GM23338 (cell line): ENCODE measurements at regions not wholly inside any gene's neighbourhood (a gene's known extent, or its start where the extent isn't known, plus 50 kb on each side); places are given as distances from the start of the nearest gene placed in this dataset.
"Not testable (repeated sequence)": the region's sequence is repeated elsewhere in the genome, so short reads cannot be mapped to it uniquely, and the experiment has no call there.

Experiments
- ATAC-seq: fragments of 200-7000 bp; cut with Tn5 transposase; 3 replicates; pipeline ENCODE4 v1.9.1; 2020
- DNase-seq: peaks from one replicate; pipeline ENCODE4 v3.0.0-alpha.2; 2015; ENCODE audit warnings: low spot score
- H2AFZ ChIP-seq: fragments of 200-600 bp; sonication (generic); 2 replicates; pipeline ENCODE4 v1.8.0; 2016; ENCODE audit warnings: antibody characterized with exemption, mild to moderate bottlenecking, moderate library complexity
- H3F3A ChIP-seq: fragments of 200-600 bp; sonication (generic); replicated peaks from 2 replicates; pipeline ENCODE4 v1.8.0; 2017; ENCODE audit warnings: antibody characterized with exemption, mixed run types, low read depth
- H3K27ac ChIP-seq: fragments of 200-600 bp; sonication (generic); 2 replicates; pipeline ENCODE4 v1.6.1; 2016; ENCODE audit warnings: low read depth
- H3K27me3 ChIP-seq: fragments of 200-600 bp; sonication (generic); 2 replicates; pipeline ENCODE4 v1.8.0; 2016; ENCODE audit warnings: mild to moderate bottlenecking, mixed run types, moderate library complexity; ENCODE audit not compliant: insufficient read depth
- H3K36me3 ChIP-seq: fragments of 200-600 bp; sonication (generic); 2 replicates; pipeline ENCODE4 v1.8.0; 2016; ENCODE audit warnings: mild to moderate bottlenecking; ENCODE audit not compliant: insufficient read depth
- H3K4me1 ChIP-seq: fragments of 200-600 bp; sonication (generic); 2 replicates; pipeline ENCODE4 v1.8.0; 2016; ENCODE audit warnings: mild to moderate bottlenecking, moderate library complexity; ENCODE audit not compliant: insufficient read depth
- H3K4me2 ChIP-seq: fragments of 200-600 bp; sonication (generic); 2 replicates; pipeline ENCODE4 v1.7.1; 2017; ENCODE audit warnings: mixed run types
- H3K4me3 ChIP-seq: fragments of 200-600 bp; sonication (generic); 2 replicates; pipeline ENCODE4 v1.6.1; 2016; ENCODE audit warnings: mixed run types
- H3K79me2 ChIP-seq: fragments of 200-600 bp; sonication (generic); replicated peaks from 2 replicates; pipeline ENCODE4 v1.8.0; 2017; ENCODE audit warnings: mild to moderate bottlenecking; ENCODE audit not compliant: insufficient read depth
- H3K9me2 ChIP-seq: fragments of 200-600 bp; sonication (generic); 2 replicates; pipeline ENCODE4 v1.8.0; 2017; ENCODE audit not compliant: insufficient read depth
- H4K20me1 ChIP-seq: fragments of 200-600 bp; sonication (generic); replicated peaks from 2 replicates; pipeline ENCODE4 v1.8.0; 2017; ENCODE audit warnings: mild to moderate bottlenecking; ENCODE audit not compliant: insufficient read depth
- H3K27ac Mint-ChIP-seq: 2 replicates; pipeline ENCODE4 v1.8.0; 2020; ENCODE audit warnings: inconsistent platforms, mild to moderate bottlenecking, moderate library complexity, mixed read lengths
- H3K27me3 Mint-ChIP-seq: 3 replicates; pipeline ENCODE4 v1.8.0; 2022; ENCODE audit warnings: low read depth, mild to moderate bottlenecking, moderate library complexity, mixed read lengths, inconsistent platforms; ENCODE audit not compliant: insufficient read depth, poor library complexity
- H3K36me3 Mint-ChIP-seq: 3 replicates; pipeline ENCODE4 v1.8.0; 2021; ENCODE audit warnings: low read depth, mild to moderate bottlenecking, inconsistent platforms, moderate library complexity, mixed read lengths
- H3K4me1 Mint-ChIP-seq: 3 replicates; pipeline ENCODE4 v1.8.0; 2020; ENCODE audit warnings: mild to moderate bottlenecking, inconsistent platforms, mixed read lengths
- H3K4me3 Mint-ChIP-seq: 3 replicates; pipeline ENCODE4 v1.8.0; 2021; ENCODE audit warnings: moderate library complexity, mild to moderate bottlenecking, inconsistent platforms, mixed read lengths
- H3K9me3 Mint-ChIP-seq: 3 replicates; pipeline ENCODE4 v1.8.0; 2020; ENCODE audit warnings: moderate library complexity, mild to moderate bottlenecking, inconsistent platforms, mixed read lengths
- CREB1 ChIP-seq: fragments of 250-450 bp; sonication (Bioruptor Pico); IDR thresholded peaks from 2 replicates; pipeline ENCODE4 v1.5.0; 2020; ENCODE audit warnings: low read depth, mild to moderate bottlenecking, moderate library complexity
- REST ChIP-seq: IDR thresholded peaks from one replicate; pipeline ENCODE4 v1.6.1; 2018; ENCODE audit warnings: antibody characterized with exemption; ENCODE audit not compliant: unreplicated experiment

- Histone ChIP-seq H4K20me1 (no peaks in the 10 kb centered on the region), H3K4me3 (no peak overlapping the region), H3K36me3 (peaks cover 4% of the 10 kb centered on the region), H3K9me2 (no peaks in the 10 kb centered on the region), H2AFZ (no peak overlapping the region), H3K4me2 (no peak overlapping the region), H3F3A (0 out of 2 replicates have a peak, but pooled peaks cover 4% of the 10 kb centered on the region), H3K27ac (no peak overlapping the region), H3K27me3 (no peaks in the 10 kb centered on the region), H3K4me1 (no peaks in the 10 kb centered on the region), H3K79me2 (no peaks in the 10 kb centered on the region)
- peaks cover 16% of the 10 kb centered on the region for H3K27me3 Mint-ChIP-seq
- DNase-seq = peak; percentile 11
- no peak for TF ChIP-seq REST
- no peak for TF ChIP-seq CREB1 (CRISPR knock-in tag)
- no peak for ATAC-seq
- no peak overlapping the region for H3K27ac Mint-ChIP-seq
- H3K4me1 Mint-ChIP-seq = no peaks in the 10 kb centered on the region
- peaks cover 53% of the 10 kb centered on the region for H3K36me3 Mint-ChIP-seq
- H3K4me3 Mint-ChIP-seq = no peak overlapping the region
- peaks cover 96% of the 10 kb centered on the region for H3K9me3 Mint-ChIP-seq
Observed at GRCh38 chr21:8998946-8999681, 1522.3 kb upstream of the TPTE start.

- H3K36me3 ChIP-seq, H3K4me2 ChIP-seq, H3F3A ChIP-seq, H3K4me3 Mint-ChIP-seq, ATAC-seq, H4K20me1 ChIP-seq, H3K27me3 ChIP-seq, H3K4me1 Mint-ChIP-seq, H3K4me1 ChIP-seq, H3K79me2 ChIP-seq, H3K27ac ChIP-seq, H3K27ac Mint-ChIP-seq, H2AFZ ChIP-seq, H3K4me3 ChIP-seq, H3K9me2 ChIP-seq, DNase-seq: not testable (repeated sequence)
- peaks cover 57% of the 10 kb centered on the region for H3K36me3 Mint-ChIP-seq
- peaks cover 16% of the 10 kb centered on the region for H3K27me3 Mint-ChIP-seq
- peaks cover 96% of the 10 kb centered on the region for H3K9me3 Mint-ChIP-seq
Observed at GRCh38 chr21:9000132-9000531, 1521.3 kb upstream of the TPTE start.

GRCh38 chr21:9000671-9001070, 1520.7 kb upstream of the TPTE start:
- ATAC-seq, H3K4me2 ChIP-seq, H3K27ac Mint-ChIP-seq, H3K4me3 ChIP-seq, H3K9me2 ChIP-seq, H3K36me3 ChIP-seq, H3K4me1 Mint-ChIP-seq, H3F3A ChIP-seq, H3K27me3 ChIP-seq, H3K79me2 ChIP-seq, H3K4me3 Mint-ChIP-seq, H4K20me1 ChIP-seq, H3K27ac ChIP-seq, H2AFZ ChIP-seq, H3K4me1 ChIP-seq, DNase-seq: not testable (repeated sequence)
- H3K36me3 Mint-ChIP-seq = peaks cover 60% of the 10 kb centered on the region
- H3K27me3 Mint-ChIP-seq = peaks cover 15% of the 10 kb centered on the region
- peaks cover 96% of the 10 kb centered on the region for H3K9me3 Mint-ChIP-seq

GRCh38 chr21:9001890-9002663, 1519.3 kb upstream of the TPTE start:
- Histone ChIP-seq H3K36me3 (peaks cover 18% of the 10 kb centered on the region), H3F3A (peaks cover 14% of the 10 kb centered on the region; the same call in 1 of the 2 replicates)
- H3K4me3 Mint-ChIP-seq, H3K79me2 ChIP-seq, H3K27me3 ChIP-seq, DNase-seq, H3K4me2 ChIP-seq, H3K4me1 ChIP-seq, H4K20me1 ChIP-seq, H3K4me3 ChIP-seq, ATAC-seq, H2AFZ ChIP-seq, H3K9me2 ChIP-seq, H3K27ac Mint-ChIP-seq, H3K27ac ChIP-seq, H3K4me1 Mint-ChIP-seq: not testable (repeated sequence)
- H3K36me3 Mint-ChIP-seq = peaks cover 70% of the 10 kb centered on the region
- H3K27me3 Mint-ChIP-seq = peaks cover 12% of the 10 kb centered on the region
- peaks cover 97% of the 10 kb centered on the region for H3K9me3 Mint-ChIP-seq

GRCh38 chr21:9003909-9004814, 1517.2 kb upstream of the TPTE start:
- H4K20me1 ChIP-seq, H3K4me2 ChIP-seq, H3K4me1 Mint-ChIP-seq, H3K27ac ChIP-seq, H3K4me3 Mint-ChIP-seq, H3K4me3 ChIP-seq, H3K27ac Mint-ChIP-seq, ATAC-seq, H3K27me3 ChIP-seq, H3K9me2 ChIP-seq, H3K79me2 ChIP-seq, H2AFZ ChIP-seq, H3K4me1 ChIP-seq, DNase-seq: not testable (repeated sequence)
- Mint-ChIP-seq H3K9me3 (peaks cover 96% of the 10 kb centered on the region), H3K36me3 (peaks cover 79% of the 10 kb centered on the region), H3K27me3 (peaks cover 22% of the 10 kb centered on the region)
- Histone ChIP-seq H3F3A (peaks cover 26% of the 10 kb centered on the region), H3K36me3 (peaks cover 31% of the 10 kb centered on the region)
